Psoas muscle (tissue), 7 donors: ENCODE measurements at regions not wholly inside any gene's neighbourhood (a gene's known extent, or its start where the extent isn't known, plus 50 kb on each side); places are given as distances from the start of the nearest gene placed in this dataset.

Source experiments
- ATAC-seq, 4 donors: fragments of 200-7000 bp; cut with Tn5 transposase; one replicate each; pipeline ENCODE4 v1.9.1; 2020; ENCODE audit warnings: moderate library complexity in 3 of 4, mild to moderate bottlenecking in 2 of 4
- DNase-seq, 2 donors: peaks; one replicate each; pipeline ENCODE4 v3.0.0-alpha.2; 2020
- H3K27ac ChIP-seq: fragments of 200-600 bp; one replicate; pipeline ENCODE4 v1.8.0; 2022
- H3K27me3 ChIP-seq, 3 donors: fragments of 200-600 bp in 1 of 3; one replicate each; pipeline versions ENCODE4 v1.6.1 to v1.8.0; 2013 to 2022; ENCODE audit warnings: low read length in 2 of 3, mild to moderate bottlenecking in 2 of 3, moderate library complexity in 1 of 3; ENCODE audit not compliant: insufficient read depth in 3 of 3
- H3K36me3 ChIP-seq, 2 donors: fragments of 200-600 bp in 1 of 2; one replicate each; pipeline versions ENCODE4 v1.6.1 to v1.8.0; 2013 to 2022; ENCODE audit warnings: low read depth in 1 of 2, mild to moderate bottlenecking in 1 of 2, moderate library complexity in 1 of 2; ENCODE audit not compliant: insufficient read depth in 1 of 2
- H3K4me1 ChIP-seq: fragments of 200-600 bp; one replicate; pipeline ENCODE4 v1.8.0; 2022
- H3K4me3 ChIP-seq: fragments of 200-600 bp; one replicate; pipeline ENCODE4 v1.8.0; 2022; ENCODE audit warnings: mild to moderate bottlenecking
- H3K9me3 ChIP-seq: fragments of 200-600 bp; one replicate; pipeline ENCODE4 v1.8.0; 2022
- CTCF ChIP-seq: fragments of 200-600 bp; IDR thresholded peaks from one replicate; pipeline ENCODE4 v1.8.0; 2022; ENCODE audit warnings: antibody characterized with exemption
- WGBS, 3 donors: extraction: QIAGEN DNeasy Blood & Tissue Kit; methylation state at CpG; one replicate each; pipeline versions ENCODE4 v1.1.6 to v1.1.7; 2013; 5-methylcytosine and 5-hydroxymethylcytosine counted together
- intact Hi-C, 2 donors: fragments of 100-400 bp; cut with DNase I; formaldehyde crosslinking; loops; one replicate each; pipeline versions ENCODE4 v1.11.0 to v1.14.2; 2022
- donor health status: healthy with polysubstance abuse.
- donor health status: DM: no; HTN: no; CAD: no; lungs with moderate emphysema.
- donor health status: Bipolar disorder and iron deficiency.
- donor health status: healthy.
- donor health status: DM: yes; HTN: yes; CAD: no.
- donor health status: DM: no; HTN: no; CAD: no.
- donor health status: DM: yes; HTN: yes; CAD: no.

- no peaks in the 10 kb centered on the region for H3K27me3 ChIP-seq
- no peak overlapping the region for H3K27ac ChIP-seq
- H3K36me3 ChIP-seq = no peaks in the 10 kb centered on the region
- 18 to 24% (median 21%) methylated on average over 2 of the region's 2 CpGs for WGBS, 3 donors
- no peaks in the 10 kb centered on the region for H3K4me1 ChIP-seq
- no peaks in the 10 kb centered on the region for H3K9me3 ChIP-seq
- DNase-seq (no peak), ATAC-seq (no peak)
- intact Hi-C loops = no loop called here
- no peak for TF ChIP-seq CTCF
- no peak overlapping the region for H3K4me3 ChIP-seq
These were observed 514.3 kb downstream of the PDHA2 start for GRCh38 chr4:96354036-96354712.

- Histone ChIP-seq H3K4me3 (no peak overlapping the region), H3K36me3 (no peaks in the 10 kb centered on the region), H3K9me3 (no peaks in the 10 kb centered on the region), H3K4me1 (no peaks in the 10 kb centered on the region), H3K27me3 (no peaks in the 10 kb centered on the region), H3K27ac (no peak overlapping the region)
- WGBS, 3 donors = 71 to 81% (median 80%) methylated on average over 2 of the region's 2 CpGs
- DNase-seq (no peak), ATAC-seq (no peak)
- no peak for TF ChIP-seq CTCF
- intact Hi-C loops = no loop called here
These were observed 515.5 kb downstream of the PDHA2 start for GRCh38 chr4:96355414-96355813.

GRCh38 chr4:96356591-96357370 lies 516.9 kb downstream of the PDHA2 start:
- 66 to 78% (median 70%) methylated on average over 2 of the region's 2 CpGs for WGBS, 3 donors
- DNase-seq = no peak
- no peak for ATAC-seq
- Histone ChIP-seq H3K36me3 (no peaks in the 10 kb centered on the region), H3K9me3 (no peaks in the 10 kb centered on the region), H3K27me3 (no peaks in the 10 kb centered on the region), H3K27ac (no peak overlapping the region), H3K4me1 (no peaks in the 10 kb centered on the region), H3K4me3 (no peak overlapping the region)
- intact Hi-C loops = no loop called here
- no peak for TF ChIP-seq CTCF

GRCh38 chr4:96366632-96367031 lies 526.7 kb downstream of the PDHA2 start:
- H3K9me3 ChIP-seq = peaks cover 7% of the 10 kb centered on the region
- WGBS, 3 donors = 71 to 80% (median 79%) methylated on average over 1 of the region's 1 CpG
- no peaks in the 10 kb centered on the region for H3K27me3 ChIP-seq
- DNase-seq (no peak), ATAC-seq (no peak)
- TF ChIP-seq CTCF = no peak
- no peaks in the 10 kb centered on the region for H3K4me1 ChIP-seq
- H3K4me3 ChIP-seq = no peak overlapping the region
- H3K27ac ChIP-seq = no peak overlapping the region
- intact Hi-C loops = no loop called here
- no peaks in the 10 kb centered on the region for H3K36me3 ChIP-seq
